NCI-H1436 treated with DMSO at 0.1 percent for 48 hours (cell line): ENCODE measurements at regions not wholly inside any gene's neighbourhood (a gene's known extent, or its start where the extent isn't known, plus 50 kb on each side); places are given as distances from the start of the nearest gene placed in this dataset.

Experiments
- DNase-seq: peaks from one replicate; lab custom pipeline; 2025; lab: John Stamatoyannopoulos, UW

- no peak for DNase-seq
Measured at GRCh38 chr4:41390661-41391060, 133.9 kb downstream of the UCHL1 start.

GRCh38 chr4:41391271-41391670 lies 134.5 kb downstream of the UCHL1 start:
- DNase-seq: no peak

GRCh38 chr4:41394481-41394894 lies 137.8 kb downstream of the UCHL1 start:
- DNase-seq: no peak

- no peak for DNase-seq
Measured at GRCh38 chr4:41396214-41396613, 139.5 kb downstream of the UCHL1 start.

- DNase-seq: no peak
Measured at GRCh38 chr4:41396869-41397268, 140.1 kb downstream of the UCHL1 start.

GRCh38 chr4:41399231-41399630 lies 138.7 kb upstream of the LIMCH1 start:
- no peak for DNase-seq

- DNase-seq: no peak
Measured at GRCh38 chr4:41400296-41400695, 137.7 kb upstream of the LIMCH1 start.

- DNase-seq: no peak
Measured at GRCh38 chr4:41405464-41406112, 132.4 kb upstream of the LIMCH1 start.

GRCh38 chr4:41406113-41406516 lies 131.8 kb upstream of the LIMCH1 start:
- DNase-seq: no peak

- no peak for DNase-seq
Measured at GRCh38 chr4:41408150-41408549, 129.8 kb upstream of the LIMCH1 start.

- DNase-seq: no peak
Measured at GRCh38 chr4:41408859-41409593, 128.9 kb upstream of the LIMCH1 start.

GRCh38 chr4:41409594-41409895 lies 128.4 kb upstream of the LIMCH1 start:
- DNase-seq: no peak

GRCh38 chr4:41410049-41410448 lies 127.9 kb upstream of the LIMCH1 start:
- DNase-seq: no peak

GRCh38 chr4:41413670-41414411 lies 124.1 kb upstream of the LIMCH1 start:
- DNase-seq: no peak

GRCh38 chr4:41414412-41414779 lies 123.6 kb upstream of the LIMCH1 start:
- DNase-seq: no peak

GRCh38 chr4:41418444-41418843 lies 119.5 kb upstream of the LIMCH1 start:
- DNase-seq: no peak

GRCh38 chr4:41420541-41420940 lies 117.4 kb upstream of the LIMCH1 start:
- DNase-seq: no peak

- no peak for DNase-seq
Measured at GRCh38 chr4:41423117-41423516, 114.8 kb upstream of the LIMCH1 start.

GRCh38 chr4:41424522-41424921 lies 113.4 kb upstream of the LIMCH1 start:
- DNase-seq: no peak

GRCh38 chr4:41425650-41426049 lies 112.3 kb upstream of the LIMCH1 start:
- DNase-seq: no peak

GRCh38 chr4:41426539-41426938 lies 111.4 kb upstream of the LIMCH1 start:
- no peak for DNase-seq

GRCh38 chr4:41427306-41427882 lies 110.6 kb upstream of the LIMCH1 start:
- no peak for DNase-seq
